Loucy (cell line): ENCODE measurements at regions not wholly inside any gene's neighbourhood (a gene's known extent, or its start where the extent isn't known, plus 50 kb on each side); places are given as distances from the start of the nearest gene placed in this dataset.

ENCODE experiments used
- EZH2phosphoT487 ChIP-seq: fragments of 200-600 bp; IDR thresholded peaks from 2 replicates; pipeline ENCODE4 v1.6.1; 2018; ENCODE audit warnings: antibody characterized with exemption, mild to moderate bottlenecking, moderate library complexity, borderline replicate concordance
- TF ChIP-seq, protein P1 (sequence below): fragments of 200-600 bp; sonication (generic); conservative IDR thresholded peaks from 2 replicates; pipeline ENCODE4 v1.5.1; 2014; ENCODE audit warnings: mild to moderate bottlenecking, antibody characterized with exemption, low read length

DNA sequence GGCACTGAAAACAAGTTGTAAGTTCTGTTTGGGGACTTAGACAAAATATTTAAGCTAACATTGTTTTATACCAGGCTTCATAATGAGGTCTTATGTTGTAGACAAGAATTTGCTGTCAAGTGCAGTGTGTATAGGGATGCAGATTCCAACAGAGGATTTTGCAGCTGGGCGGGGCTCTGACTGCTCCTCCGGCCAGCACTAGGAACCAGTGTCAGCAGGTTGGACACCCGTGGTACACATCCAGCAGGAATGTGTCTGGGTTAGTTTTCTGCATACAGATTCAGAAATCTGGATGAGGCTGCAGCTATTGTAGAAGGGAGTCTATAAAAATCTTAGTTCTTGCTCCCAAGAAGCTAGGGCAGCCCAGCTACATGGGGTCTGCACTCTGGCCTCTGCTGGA, 194.3 kb upstream of the RBM19 start:
- TF ChIP-seq, protein P1, sequence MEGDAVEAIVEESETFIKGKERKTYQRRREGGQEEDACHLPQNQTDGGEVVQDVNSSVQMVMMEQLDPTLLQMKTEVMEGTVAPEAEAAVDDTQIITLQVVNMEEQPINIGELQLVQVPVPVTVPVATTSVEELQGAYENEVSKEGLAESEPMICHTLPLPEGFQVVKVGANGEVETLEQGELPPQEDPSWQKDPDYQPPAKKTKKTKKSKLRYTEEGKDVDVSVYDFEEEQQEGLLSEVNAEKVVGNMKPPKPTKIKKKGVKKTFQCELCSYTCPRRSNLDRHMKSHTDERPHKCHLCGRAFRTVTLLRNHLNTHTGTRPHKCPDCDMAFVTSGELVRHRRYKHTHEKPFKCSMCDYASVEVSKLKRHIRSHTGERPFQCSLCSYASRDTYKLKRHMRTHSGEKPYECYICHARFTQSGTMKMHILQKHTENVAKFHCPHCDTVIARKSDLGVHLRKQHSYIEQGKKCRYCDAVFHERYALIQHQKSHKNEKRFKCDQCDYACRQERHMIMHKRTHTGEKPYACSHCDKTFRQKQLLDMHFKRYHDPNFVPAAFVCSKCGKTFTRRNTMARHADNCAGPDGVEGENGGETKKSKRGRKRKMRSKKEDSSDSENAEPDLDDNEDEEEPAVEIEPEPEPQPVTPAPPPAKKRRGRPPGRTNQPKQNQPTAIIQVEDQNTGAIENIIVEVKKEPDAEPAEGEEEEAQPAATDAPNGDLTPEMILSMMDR: no peak
- no peak for TF ChIP-seq EZH2phosphoT487
